ENCODE measurements at regions not wholly inside any gene's neighbourhood (a gene's known extent, or its start where the extent isn't known, plus 50 kb on each side); places are given as distances from the start of the nearest gene placed in this dataset.

- no peak for TF ChIP-seq CTCF (IDR thresholded peaks at IDR 0.05)
- TF ChIP-seq POLR2A (IDR thresholded peaks at IDR 0.05; ENCODE audit: low read depth) = no peak
These were observed 301.5 kb downstream of the FZD1 start for GRCh38 chr7:91565499-91566401.

Measured in esophagus muscularis mucosa (tissue), 3 donors.